Kidney epithelial cell (primary cell): ENCODE measurements at regions not wholly inside any gene's neighbourhood (a gene's known extent, or its start where the extent isn't known, plus 50 kb on each side); places are given as distances from the start of the nearest gene placed in this dataset.

Experiments
- DNase-seq: peaks from one replicate; pipeline ENCODE4 v3.0.0-alpha.2; 2010; ENCODE audit warnings: low read depth
- H3K27me3 ChIP-seq: 2 replicates; pipeline ENCODE4 v1.6.0; 2011; ENCODE audit warnings: low read length; ENCODE audit not compliant: control insufficient read depth, insufficient read depth
- H3K36me3 ChIP-seq: 2 replicates; pipeline ENCODE4 v1.5.1; 2011; ENCODE audit warnings: low read length; ENCODE audit not compliant: control insufficient read depth, insufficient read depth
- H3K4me3 ChIP-seq: 2 replicates; pipeline ENCODE4 v1.5.1; 2011; ENCODE audit warnings: low read depth, mild to moderate bottlenecking, control low read depth, low read length
- TF ChIP-seq, protein P1 (sequence below): IDR thresholded peaks from 2 replicates; pipeline ENCODE4 v1.5.1; 2011; ENCODE audit warnings: mild to moderate bottlenecking, moderate library complexity, low read length, control low read depth, inconsistent platforms; ENCODE audit not compliant: insufficient read depth, poor library complexity, severe bottlenecking

- no peak overlapping the region for H3K4me3 ChIP-seq
- DNase-seq = no peak
- TF ChIP-seq, protein P1, sequence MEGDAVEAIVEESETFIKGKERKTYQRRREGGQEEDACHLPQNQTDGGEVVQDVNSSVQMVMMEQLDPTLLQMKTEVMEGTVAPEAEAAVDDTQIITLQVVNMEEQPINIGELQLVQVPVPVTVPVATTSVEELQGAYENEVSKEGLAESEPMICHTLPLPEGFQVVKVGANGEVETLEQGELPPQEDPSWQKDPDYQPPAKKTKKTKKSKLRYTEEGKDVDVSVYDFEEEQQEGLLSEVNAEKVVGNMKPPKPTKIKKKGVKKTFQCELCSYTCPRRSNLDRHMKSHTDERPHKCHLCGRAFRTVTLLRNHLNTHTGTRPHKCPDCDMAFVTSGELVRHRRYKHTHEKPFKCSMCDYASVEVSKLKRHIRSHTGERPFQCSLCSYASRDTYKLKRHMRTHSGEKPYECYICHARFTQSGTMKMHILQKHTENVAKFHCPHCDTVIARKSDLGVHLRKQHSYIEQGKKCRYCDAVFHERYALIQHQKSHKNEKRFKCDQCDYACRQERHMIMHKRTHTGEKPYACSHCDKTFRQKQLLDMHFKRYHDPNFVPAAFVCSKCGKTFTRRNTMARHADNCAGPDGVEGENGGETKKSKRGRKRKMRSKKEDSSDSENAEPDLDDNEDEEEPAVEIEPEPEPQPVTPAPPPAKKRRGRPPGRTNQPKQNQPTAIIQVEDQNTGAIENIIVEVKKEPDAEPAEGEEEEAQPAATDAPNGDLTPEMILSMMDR = no peak
- no peaks in the 10 kb centered on the region for H3K36me3 ChIP-seq
- H3K27me3 ChIP-seq = no peaks in the 10 kb centered on the region
These were observed 181.4 kb downstream of the GRB14 start for GRCh38 chr2:164439885-164440284.

GRCh38 chr2:164439235-164439634 lies 182.0 kb downstream of the GRB14 start:
- DNase-seq = no peak
- Histone ChIP-seq H3K36me3 (no peaks in the 10 kb centered on the region), H3K4me3 (no peak overlapping the region), H3K27me3 (no peaks in the 10 kb centered on the region)
- TF ChIP-seq, protein P1 = no peak

DNA sequence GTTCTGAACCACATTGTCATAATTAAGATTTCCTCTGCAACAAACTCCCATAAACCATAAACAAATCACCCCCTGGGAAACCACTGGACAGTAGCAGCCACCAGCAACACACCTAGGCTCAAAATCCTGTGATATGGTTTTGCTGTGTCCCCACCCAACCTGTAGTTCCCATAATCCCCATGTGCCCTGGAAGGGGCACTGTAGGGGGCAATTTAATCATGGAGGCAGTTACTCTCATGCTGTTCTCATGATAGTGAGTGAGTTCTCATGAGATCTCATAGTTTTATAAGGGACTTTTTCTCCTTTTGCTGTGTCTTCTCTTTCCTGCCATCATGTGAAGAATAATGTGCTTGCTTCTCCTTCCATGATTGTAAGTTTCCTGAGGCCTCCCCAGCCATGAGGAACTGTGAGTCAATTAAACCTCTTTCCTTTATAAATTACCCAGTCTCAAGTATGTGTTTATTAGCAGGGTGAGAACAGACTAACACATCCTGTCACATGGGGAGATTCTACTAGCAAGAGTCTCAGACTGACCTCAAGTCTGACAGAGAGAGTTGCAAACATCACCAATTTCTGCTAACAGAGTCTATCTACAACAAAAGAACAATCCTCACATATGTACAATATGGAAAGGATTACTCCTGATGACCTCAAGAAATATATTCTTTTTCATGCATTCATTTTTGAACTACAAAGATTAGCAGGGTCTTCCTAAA lies 182.6 kb downstream of the GRB14 start:
- no peaks in the 10 kb centered on the region for H3K36me3 ChIP-seq
- no peak for DNase-seq
- H3K27me3 ChIP-seq = no peaks in the 10 kb centered on the region
- no peak overlapping the region for H3K4me3 ChIP-seq
- TF ChIP-seq, protein P1 = no peak

GRCh38 chr2:164436131-164436530 lies 185.2 kb downstream of the GRB14 start:
- TF ChIP-seq, protein P1 = no peak
- Histone ChIP-seq H3K36me3 (no peaks in the 10 kb centered on the region), H3K27me3 (no peaks in the 10 kb centered on the region), H3K4me3 (no peak overlapping the region)
- DNase-seq = no peak

- TF ChIP-seq, protein P1 = peak; percentile 73
- Histone ChIP-seq H3K4me3 (no peak overlapping the region), H3K36me3 (no peaks in the 10 kb centered on the region), H3K27me3 (no peaks in the 10 kb centered on the region)
- no peak for DNase-seq
These were observed 191.0 kb downstream of the GRB14 start for GRCh38 chr2:164430166-164430783.
